ENCODE measurements at regions not wholly inside any gene's neighbourhood (a gene's known extent, or its start where the extent isn't known, plus 50 kb on each side); places are given as distances from the start of the nearest gene placed in this dataset.

DNA sequence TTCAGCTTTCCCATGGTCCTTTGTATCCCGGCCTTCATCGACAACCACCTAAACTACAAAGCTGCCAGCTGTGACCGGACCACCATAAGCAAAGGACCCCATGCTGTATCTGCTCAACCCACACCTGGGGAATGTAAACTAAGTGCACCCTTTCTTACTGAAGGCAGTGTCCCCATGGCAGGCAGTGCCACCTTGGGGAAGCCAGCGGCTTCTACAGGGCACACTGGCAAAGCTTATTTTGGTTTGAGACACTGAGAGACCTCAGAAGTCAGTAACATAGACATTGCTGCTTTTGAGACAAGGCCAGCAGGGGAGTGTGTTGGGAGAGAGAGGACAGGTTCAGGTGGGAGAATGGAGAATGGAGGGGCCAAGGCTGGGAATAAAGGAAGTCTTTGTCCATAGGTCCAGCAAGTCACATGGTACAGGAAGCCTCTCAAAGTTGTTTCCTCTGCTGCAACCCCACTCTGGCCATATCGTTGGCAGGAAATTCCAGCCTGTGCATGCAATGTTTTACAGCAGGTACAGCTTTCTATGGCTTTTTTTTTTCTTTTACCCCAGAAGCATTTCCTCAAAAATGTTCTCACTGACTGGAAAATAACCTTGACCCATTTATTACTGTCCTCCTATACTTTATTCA lies 85.9 kb upstream of the NPVF start:
- CTCF ChIA-PET, result no interaction called here
- H3K4me1 ChIP-seq (ENCODE audit: insufficient read depth, low read length), result no peaks in the 10 kb centered on the region
- POLR2A ChIA-PET, result no interaction called here
- intact Hi-C loops (cut with DNase I, micrococcal nuclease), result no loop called here
- no peaks in the 10 kb centered on the region for H3K4me1 Mint-ChIP-seq (ENCODE audit: low read depth)
- no peak for ATAC-seq (ENCODE audit: poor library complexity)
- H3K9me3 Mint-ChIP-seq, result no peaks in the 10 kb centered on the region
- H3K4me3 ChIP-seq (ENCODE audit: low read length), result no peak overlapping the region
- no peaks in the 10 kb centered on the region for H3K36me3 ChIP-seq (ENCODE audit: insufficient read depth, low read length)
- H3K27ac Mint-ChIP-seq, result no peak overlapping the region
- no peaks in the 10 kb centered on the region for H3K9me3 ChIP-seq (ENCODE audit: control insufficient read depth in 1 of 2, insufficient read depth in 1 of 2, low read length in 2 of 2)
- H3K27me3 Mint-ChIP-seq, result no peaks in the 10 kb centered on the region
- no peak overlapping the region for H3K4me3 Mint-ChIP-seq
- H3K27ac ChIP-seq (ENCODE audit: low read depth in 1 of 2, low read length in 2 of 2), result no peak overlapping the region
- no peak for DNase-seq
- no peak for TF ChIP-seq CTCF (IDR thresholded peaks at IDR 0.05)
- no peaks in the 10 kb centered on the region for H3K36me3 Mint-ChIP-seq (ENCODE audit: low read depth)
- H3K27me3 ChIP-seq (ENCODE audit: control insufficient read depth in 1 of 2, insufficient read depth in 2 of 2, low read length in 2 of 2), result no peaks in the 10 kb centered on the region

DNA sequence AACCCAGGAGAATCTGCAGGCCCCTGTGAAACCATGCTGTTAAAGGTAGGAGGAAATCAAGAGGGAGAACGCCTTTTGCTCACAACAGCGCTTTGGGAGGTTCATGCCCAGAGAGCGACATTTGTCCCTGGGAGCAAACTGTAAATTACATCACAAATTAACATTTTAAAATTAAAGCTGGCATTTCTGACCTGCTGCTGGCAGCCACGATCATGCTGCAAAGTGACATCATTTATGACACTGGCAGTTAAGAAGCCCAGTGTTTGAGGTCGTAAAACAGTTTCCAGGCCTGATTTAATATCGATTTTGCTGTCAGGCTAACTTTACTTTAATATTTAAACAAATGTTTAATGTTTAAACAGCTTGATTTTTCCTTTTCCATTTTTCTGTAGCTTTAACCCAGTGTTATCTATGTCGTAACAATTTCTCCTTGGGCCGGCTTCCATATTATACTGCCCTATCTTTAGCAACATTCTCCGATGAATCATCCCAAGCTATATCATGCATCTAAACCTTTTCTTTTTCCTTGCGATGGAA lies 86.5 kb upstream of the NPVF start:
- no peak for TF ChIP-seq CTCF (IDR thresholded peaks at IDR 0.05)
- CTCF ChIA-PET, result interaction anchor here (1.1 kb wide), 1 partner anchor 16 kb away, joined by 3 read pairs; no protein-coding TSS in a partner anchor
- intact Hi-C loops (cut with DNase I, micrococcal nuclease), result no loop called here

GRCh38 chr7:25316366-25316765 lies 88.1 kb upstream of the NPVF start:
- H3K36me3 Mint-ChIP-seq (ENCODE audit: low read depth), result no peaks in the 10 kb centered on the region
- DNase-seq, result no peak
- ChIA-PET POLR2A (interaction anchor here (0.6 kb wide), 1 partner anchor 33 kb away, joined by 3 read pairs; no protein-coding TSS in a partner anchor), CTCF (no interaction called here)
- TF ChIP-seq CTCF (IDR thresholded peaks at IDR 0.05), result no peak
- H3K4me3 Mint-ChIP-seq, result no peak overlapping the region
- no peaks in the 10 kb centered on the region for H3K9me3 Mint-ChIP-seq
- no peak for ATAC-seq (ENCODE audit: poor library complexity)
- no peak overlapping the region for H3K27ac Mint-ChIP-seq
- Histone ChIP-seq H3K27me3 (ENCODE audit: control insufficient read depth in 1 of 2, insufficient read depth in 2 of 2, low read length in 2 of 2) (peaks cover 2 to 3% of the 10 kb centered on the region in 2 experiments), H3K36me3 (ENCODE audit: insufficient read depth, low read length) (no peaks in the 10 kb centered on the region), H3K4me3 (ENCODE audit: low read length) (no peak overlapping the region), H3K4me1 (ENCODE audit: insufficient read depth, low read length) (no peaks in the 10 kb centered on the region), H3K27ac (ENCODE audit: low read depth in 1 of 2, low read length in 2 of 2) (no peak overlapping the region), H3K9me3 (ENCODE audit: control insufficient read depth in 1 of 2, insufficient read depth in 1 of 2, low read length in 2 of 2) (no peaks in the 10 kb centered on the region)
- no peaks in the 10 kb centered on the region for H3K4me1 Mint-ChIP-seq (ENCODE audit: low read depth)
- intact Hi-C loops (cut with DNase I, micrococcal nuclease), result no loop called here
- H3K27me3 Mint-ChIP-seq, result peaks cover 3% of the 10 kb centered on the region

More for the DNA sequence above, 86.5 kb upstream of the NPVF start:
- Histone ChIP-seq H3K9me3 (ENCODE audit: control insufficient read depth in 1 of 2, insufficient read depth in 1 of 2, low read length in 2 of 2) (no peaks in the 10 kb centered on the region), H3K36me3 (ENCODE audit: insufficient read depth, low read length) (no peaks in the 10 kb centered on the region), H3K27me3 (ENCODE audit: control insufficient read depth in 1 of 2, insufficient read depth in 2 of 2, low read length in 2 of 2) (peaks cover 0 to 3% of the 10 kb centered on the region in 2 experiments), H3K4me3 (ENCODE audit: low read length) (no peak overlapping the region), H3K27ac (ENCODE audit: low read depth in 1 of 2, low read length in 2 of 2) (no peak overlapping the region), H3K4me1 (ENCODE audit: insufficient read depth, low read length) (no peaks in the 10 kb centered on the region)
- H3K4me3 Mint-ChIP-seq, result no peak overlapping the region
- no peak for DNase-seq
- H3K27ac Mint-ChIP-seq, result no peak overlapping the region
- POLR2A ChIA-PET, result no interaction called here
- no peaks in the 10 kb centered on the region for H3K9me3 Mint-ChIP-seq
- H3K36me3 Mint-ChIP-seq (ENCODE audit: low read depth), result no peaks in the 10 kb centered on the region
- no peaks in the 10 kb centered on the region for H3K4me1 Mint-ChIP-seq (ENCODE audit: low read depth)
- ATAC-seq (ENCODE audit: poor library complexity), result no peak
- H3K27me3 Mint-ChIP-seq, result no peaks in the 10 kb centered on the region
